ENCODE measurements at regions not wholly inside any gene's neighbourhood (a gene's known extent, or its start where the extent isn't known, plus 50 kb on each side); places are given as distances from the start of the nearest gene placed in this dataset.

- Histone ChIP-seq H3K4me3 (ENCODE audit: low read depth, low read length) (no peak overlapping the region), H3K4me1 (ENCODE audit: control insufficient read depth, insufficient read depth, low read length) (no peaks in the 10 kb centered on the region), H3K27me3 (ENCODE audit: control insufficient read depth, insufficient read depth, low read length) (no peaks in the 10 kb centered on the region), H3K27ac (ENCODE audit: low read depth, low read length) (no peak overlapping the region), H3K36me3 (ENCODE audit: control insufficient read depth, insufficient read depth, low read length) (no peaks in the 10 kb centered on the region), H3K9me3 (ENCODE audit: control insufficient read depth, insufficient read depth, low read length) (no peaks in the 10 kb centered on the region)
- WGBS (ENCODE audit: insufficient coverage): no CpG with 5 or more reads among the region's 1 CpG
- DNase-seq (ENCODE audit: low read depth in 4 of 6, low spot score in 6 of 6): no peak
These were observed 539.3 kb downstream of the SUCLA2 start for GRCh38 chr13:47461816-47462215.

- H3K36me3 ChIP-seq (ENCODE audit: control insufficient read depth, insufficient read depth, low read length): no peaks in the 10 kb centered on the region
- no peak overlapping the region for H3K4me3 ChIP-seq (ENCODE audit: low read depth, low read length)
- no peaks in the 10 kb centered on the region for H3K4me1 ChIP-seq (ENCODE audit: control insufficient read depth, insufficient read depth, low read length)
- no peaks in the 10 kb centered on the region for H3K27me3 ChIP-seq (ENCODE audit: control insufficient read depth, insufficient read depth, low read length)
- no peak overlapping the region for H3K27ac ChIP-seq (ENCODE audit: low read depth, low read length)
- H3K9me3 ChIP-seq (ENCODE audit: control insufficient read depth, insufficient read depth, low read length): no peaks in the 10 kb centered on the region
- WGBS (ENCODE audit: insufficient coverage): no CpG with 5 or more reads among the region's 2 CpGs
- peak in 2 of 6 donors; percentile 11 to 33 for DNase-seq (ENCODE audit: low read depth in 4 of 6, low spot score in 6 of 6)
These were observed 541.6 kb downstream of the SUCLA2 start for GRCh38 chr13:47459512-47459911.

- Histone ChIP-seq H3K27ac (ENCODE audit: low read depth, low read length) (no peak overlapping the region), H3K36me3 (ENCODE audit: control insufficient read depth, insufficient read depth, low read length) (no peaks in the 10 kb centered on the region), H3K4me1 (ENCODE audit: control insufficient read depth, insufficient read depth, low read length) (no peaks in the 10 kb centered on the region), H3K9me3 (ENCODE audit: control insufficient read depth, insufficient read depth, low read length) (no peaks in the 10 kb centered on the region), H3K27me3 (ENCODE audit: control insufficient read depth, insufficient read depth, low read length) (no peaks in the 10 kb centered on the region), H3K4me3 (ENCODE audit: low read depth, low read length) (no peak overlapping the region)
- DNase-seq (ENCODE audit: low read depth in 4 of 6, low spot score in 6 of 6): no peak
These were observed 543.4 kb downstream of the SUCLA2 start for GRCh38 chr13:47457626-47458025.

- Histone ChIP-seq H3K27me3 (ENCODE audit: control insufficient read depth, insufficient read depth, low read length) (no peaks in the 10 kb centered on the region), H3K4me1 (ENCODE audit: control insufficient read depth, insufficient read depth, low read length) (no peaks in the 10 kb centered on the region), H3K27ac (ENCODE audit: low read depth, low read length) (no peak overlapping the region), H3K4me3 (ENCODE audit: low read depth, low read length) (no peak overlapping the region), H3K36me3 (ENCODE audit: control insufficient read depth, insufficient read depth, low read length) (no peaks in the 10 kb centered on the region), H3K9me3 (ENCODE audit: control insufficient read depth, insufficient read depth, low read length) (no peaks in the 10 kb centered on the region)
- DNase-seq (ENCODE audit: low read depth in 4 of 6, low spot score in 6 of 6): no peak
These were observed 545.4 kb downstream of the SUCLA2 start for GRCh38 chr13:47455626-47456025.

GRCh38 chr13:47454986-47455385, 546.1 kb downstream of the SUCLA2 start:
- H3K36me3 ChIP-seq (ENCODE audit: control insufficient read depth, insufficient read depth, low read length): no peaks in the 10 kb centered on the region
- no peak for DNase-seq (ENCODE audit: low read depth in 4 of 6, low spot score in 6 of 6)
- H3K9me3 ChIP-seq (ENCODE audit: control insufficient read depth, insufficient read depth, low read length): no peaks in the 10 kb centered on the region
- H3K27ac ChIP-seq (ENCODE audit: low read depth, low read length): no peak overlapping the region
- no peaks in the 10 kb centered on the region for H3K27me3 ChIP-seq (ENCODE audit: control insufficient read depth, insufficient read depth, low read length)
- no peak overlapping the region for H3K4me3 ChIP-seq (ENCODE audit: low read depth, low read length)
- no CpG with 5 or more reads among the region's 3 CpGs for WGBS (ENCODE audit: insufficient coverage)
- H3K4me1 ChIP-seq (ENCODE audit: control insufficient read depth, insufficient read depth, low read length): no peaks in the 10 kb centered on the region

GRCh38 chr13:47437406-47437805, 540.6 kb upstream of the HTR2A start:
- no CpG with 5 or more reads among the region's 2 CpGs for WGBS (ENCODE audit: insufficient coverage)
- H3K27me3 ChIP-seq (ENCODE audit: control insufficient read depth, insufficient read depth, low read length): no peaks in the 10 kb centered on the region
- H3K27ac ChIP-seq (ENCODE audit: low read depth, low read length): no peak overlapping the region
- H3K9me3 ChIP-seq (ENCODE audit: control insufficient read depth, insufficient read depth, low read length): peaks cover 2% of the 10 kb centered on the region
- no peaks in the 10 kb centered on the region for H3K4me1 ChIP-seq (ENCODE audit: control insufficient read depth, insufficient read depth, low read length)
- no peak for DNase-seq (ENCODE audit: low read depth in 4 of 6, low spot score in 6 of 6)
- no peak overlapping the region for H3K4me3 ChIP-seq (ENCODE audit: low read depth, low read length)
- H3K36me3 ChIP-seq (ENCODE audit: control insufficient read depth, insufficient read depth, low read length): no peaks in the 10 kb centered on the region

- no peak for DNase-seq (ENCODE audit: low read depth in 4 of 6, low spot score in 6 of 6)
- Histone ChIP-seq H3K36me3 (ENCODE audit: control insufficient read depth, insufficient read depth, low read length) (no peaks in the 10 kb centered on the region), H3K4me3 (ENCODE audit: low read depth, low read length) (no peak overlapping the region), H3K27me3 (ENCODE audit: control insufficient read depth, insufficient read depth, low read length) (no peaks in the 10 kb centered on the region), H3K4me1 (ENCODE audit: control insufficient read depth, insufficient read depth, low read length) (no peaks in the 10 kb centered on the region), H3K27ac (ENCODE audit: low read depth, low read length) (no peak overlapping the region), H3K9me3 (ENCODE audit: control insufficient read depth, insufficient read depth, low read length) (peaks cover 5% of the 10 kb centered on the region)
- no CpG with 5 or more reads among the region's 2 CpGs for WGBS (ENCODE audit: insufficient coverage)
These were observed 536.7 kb upstream of the HTR2A start for GRCh38 chr13:47433461-47434005.

GRCh38 chr13:47426126-47426849, 529.4 kb upstream of the HTR2A start:
- H3K27me3 ChIP-seq (ENCODE audit: control insufficient read depth, insufficient read depth, low read length): no peaks in the 10 kb centered on the region
- no peaks in the 10 kb centered on the region for H3K9me3 ChIP-seq (ENCODE audit: control insufficient read depth, insufficient read depth, low read length)
- no peaks in the 10 kb centered on the region for H3K4me1 ChIP-seq (ENCODE audit: control insufficient read depth, insufficient read depth, low read length)
- H3K27ac ChIP-seq (ENCODE audit: low read depth, low read length): no peak overlapping the region
- WGBS (ENCODE audit: insufficient coverage): no CpG with 5 or more reads among the region's 3 CpGs
- H3K4me3 ChIP-seq (ENCODE audit: low read depth, low read length): no peak overlapping the region
- DNase-seq (ENCODE audit: low read depth in 4 of 6, low spot score in 6 of 6): peak in 1 of 6 donors; percentile 60
- H3K36me3 ChIP-seq (ENCODE audit: control insufficient read depth, insufficient read depth, low read length): no peaks in the 10 kb centered on the region

GRCh38 chr13:47421525-47421924, 524.7 kb upstream of the HTR2A start:
- no peak for DNase-seq (ENCODE audit: low read depth in 4 of 6, low spot score in 6 of 6)
- Histone ChIP-seq H3K4me3 (ENCODE audit: low read depth, low read length) (no peak overlapping the region), H3K27ac (ENCODE audit: low read depth, low read length) (no peak overlapping the region)

GRCh38 chr13:47420568-47420967, 523.7 kb upstream of the HTR2A start:
- H3K27me3 ChIP-seq (ENCODE audit: control insufficient read depth, insufficient read depth, low read length): no peaks in the 10 kb centered on the region
- H3K4me3 ChIP-seq (ENCODE audit: low read depth, low read length): no peak overlapping the region
- no peaks in the 10 kb centered on the region for H3K4me1 ChIP-seq (ENCODE audit: control insufficient read depth, insufficient read depth, low read length)
- no peaks in the 10 kb centered on the region for H3K36me3 ChIP-seq (ENCODE audit: control insufficient read depth, insufficient read depth, low read length)
- H3K27ac ChIP-seq (ENCODE audit: low read depth, low read length): no peak overlapping the region
- 100% methylated on average over 1 of the region's 1 CpG for WGBS (ENCODE audit: insufficient coverage)
- DNase-seq (ENCODE audit: low read depth in 4 of 6, low spot score in 6 of 6): no peak
- no peaks in the 10 kb centered on the region for H3K9me3 ChIP-seq (ENCODE audit: control insufficient read depth, insufficient read depth, low read length)

More at GRCh38 chr13:47421525-47421924, 524.7 kb upstream of the HTR2A start:
- no peaks in the 10 kb centered on the region for H3K9me3 ChIP-seq (ENCODE audit: control insufficient read depth, insufficient read depth, low read length)
- H3K27me3 ChIP-seq (ENCODE audit: control insufficient read depth, insufficient read depth, low read length): no peaks in the 10 kb centered on the region
- no CpG with 5 or more reads among the region's 1 CpG for WGBS (ENCODE audit: insufficient coverage)
- H3K4me1 ChIP-seq (ENCODE audit: control insufficient read depth, insufficient read depth, low read length): no peaks in the 10 kb centered on the region
- no peaks in the 10 kb centered on the region for H3K36me3 ChIP-seq (ENCODE audit: control insufficient read depth, insufficient read depth, low read length)
